22Rv1 (cell line): ENCODE measurements at regions not wholly inside any gene's neighbourhood (a gene's known extent, or its start where the extent isn't known, plus 50 kb on each side); places are given as distances from the start of the nearest gene placed in this dataset.

Experiments used
- CTCF ChIP-seq: fragments of 450-650 bp; IDR thresholded peaks from 2 replicates; pipeline ENCODE4 v1.5.1; 2017; ENCODE audit warnings: mild to moderate bottlenecking
- ZFX ChIP-seq: fragments of 450-650 bp; IDR thresholded peaks from 2 replicates; pipeline ENCODE4 v1.6.1; 2017; ENCODE audit warnings: antibody characterized with exemption, borderline replicate concordance

- TF ChIP-seq CTCF: no peak
- no peak for TF ChIP-seq ZFX
Observed at GRCh38 chr21:28579986-28580550, 412.6 kb downstream of the LTN1 start.
